ENCODE measurements at regions not wholly inside any gene's neighbourhood (a gene's known extent, or its start where the extent isn't known, plus 50 kb on each side); places are given as distances from the start of the nearest gene placed in this dataset.
A peak's percentile ranks its signal among the peaks of the same experiment; 100 is the strongest.
"Not testable (repeated sequence)": the region's sequence is repeated elsewhere in the genome, so short reads cannot be mapped to it uniquely, and the experiment has no call there.

DNA sequence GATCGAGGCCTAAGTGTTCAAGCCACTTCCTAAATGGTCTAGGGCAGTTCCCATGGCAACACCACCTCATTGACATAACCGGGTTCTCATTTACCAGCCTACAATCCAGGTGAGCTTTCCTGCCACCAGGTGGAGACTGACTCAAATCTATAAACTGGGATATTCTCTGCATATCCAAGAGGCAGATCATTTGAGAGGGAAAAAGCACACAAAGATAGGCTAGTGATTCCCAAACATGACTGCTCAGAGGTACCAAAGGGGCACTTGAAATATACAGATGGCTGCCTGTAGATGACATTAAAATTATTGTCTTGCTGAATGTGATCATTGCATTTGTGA, 141.3 kb upstream of the PROK2 start:
- H3K4me3 ChIP-seq (ENCODE audit: control insufficient read depth, low read depth, low read length) = no peak overlapping the region
- DNase-seq (ENCODE audit: low read depth) = no peak
- TF ChIP-seq, protein P1, sequence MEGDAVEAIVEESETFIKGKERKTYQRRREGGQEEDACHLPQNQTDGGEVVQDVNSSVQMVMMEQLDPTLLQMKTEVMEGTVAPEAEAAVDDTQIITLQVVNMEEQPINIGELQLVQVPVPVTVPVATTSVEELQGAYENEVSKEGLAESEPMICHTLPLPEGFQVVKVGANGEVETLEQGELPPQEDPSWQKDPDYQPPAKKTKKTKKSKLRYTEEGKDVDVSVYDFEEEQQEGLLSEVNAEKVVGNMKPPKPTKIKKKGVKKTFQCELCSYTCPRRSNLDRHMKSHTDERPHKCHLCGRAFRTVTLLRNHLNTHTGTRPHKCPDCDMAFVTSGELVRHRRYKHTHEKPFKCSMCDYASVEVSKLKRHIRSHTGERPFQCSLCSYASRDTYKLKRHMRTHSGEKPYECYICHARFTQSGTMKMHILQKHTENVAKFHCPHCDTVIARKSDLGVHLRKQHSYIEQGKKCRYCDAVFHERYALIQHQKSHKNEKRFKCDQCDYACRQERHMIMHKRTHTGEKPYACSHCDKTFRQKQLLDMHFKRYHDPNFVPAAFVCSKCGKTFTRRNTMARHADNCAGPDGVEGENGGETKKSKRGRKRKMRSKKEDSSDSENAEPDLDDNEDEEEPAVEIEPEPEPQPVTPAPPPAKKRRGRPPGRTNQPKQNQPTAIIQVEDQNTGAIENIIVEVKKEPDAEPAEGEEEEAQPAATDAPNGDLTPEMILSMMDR (IDR thresholded peaks at IDR 0.05; ENCODE audit: control insufficient read depth, insufficient read depth, low read depth, low read length, missing control alignments) = peak; percentile 18

DNA sequence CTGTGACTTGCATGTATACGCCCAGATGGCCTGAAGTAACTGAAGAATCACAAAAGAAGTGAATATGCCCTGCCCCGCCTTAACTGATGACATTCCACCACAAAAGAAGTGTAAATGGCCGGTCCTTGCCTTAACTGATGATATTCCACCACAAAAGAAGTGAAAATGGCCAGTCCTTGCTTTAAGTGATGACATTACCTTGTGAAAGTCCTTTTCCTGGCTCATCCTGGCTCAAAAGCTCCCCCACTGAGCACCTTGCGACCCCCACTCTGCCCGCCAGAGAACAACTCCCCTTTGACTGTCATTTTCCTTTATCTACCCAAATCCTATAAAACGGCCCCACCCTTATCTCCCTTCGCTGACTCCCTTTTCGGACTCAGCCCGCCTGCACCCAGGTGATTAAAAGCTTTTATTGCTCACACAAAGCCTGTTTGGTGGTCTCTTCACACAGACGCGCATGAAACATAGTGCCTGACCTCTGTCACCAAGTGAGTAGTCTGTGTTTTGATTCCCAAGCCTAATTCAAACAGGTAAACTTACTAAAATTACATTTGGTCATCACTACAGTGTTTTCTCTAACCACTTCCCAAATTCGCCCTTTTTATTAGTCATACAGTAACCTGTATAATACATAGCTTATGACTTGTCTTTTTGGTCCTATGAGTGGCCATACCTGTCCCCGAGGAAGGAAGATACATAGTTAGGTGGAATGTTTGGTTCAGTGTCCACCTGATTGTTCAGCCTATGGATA, 140.7 kb upstream of the PROK2 start:
- not testable (repeated sequence) for H3K4me3 ChIP-seq (ENCODE audit: control insufficient read depth, low read depth, low read length); DNase-seq (ENCODE audit: low read depth)

DNA sequence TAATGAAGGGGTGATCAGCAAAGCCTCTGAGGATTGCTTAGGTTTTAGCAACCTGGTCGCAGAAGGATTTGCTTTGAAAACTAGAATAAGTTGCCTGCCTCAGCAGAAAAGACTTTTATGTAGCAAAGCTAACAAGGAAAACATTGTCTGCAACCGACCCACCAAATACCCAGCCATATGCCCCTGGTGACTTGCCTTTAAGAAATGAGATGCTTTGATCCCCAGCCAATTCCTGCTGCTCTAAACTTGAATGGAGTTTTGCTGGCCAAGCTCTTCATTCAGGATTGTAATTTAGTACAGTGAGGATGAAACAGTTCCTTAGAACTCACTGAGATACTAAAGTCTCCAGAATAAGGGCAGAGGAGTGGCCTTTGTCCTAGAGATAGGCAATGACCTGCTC, 139.8 kb upstream of the PROK2 start:
- no peak overlapping the region for H3K4me3 ChIP-seq (ENCODE audit: control insufficient read depth, low read depth, low read length)
- DNase-seq (ENCODE audit: low read depth) = no peak
- TF ChIP-seq, protein P1 (IDR thresholded peaks at IDR 0.05; ENCODE audit: control insufficient read depth, insufficient read depth, low read depth, low read length, missing control alignments) = no peak

GRCh38 chr3:71921036-71921435, 136.1 kb upstream of the PROK2 start:
- no peak for DNase-seq (ENCODE audit: low read depth)
- TF ChIP-seq, protein P1 (IDR thresholded peaks at IDR 0.05; ENCODE audit: control insufficient read depth, insufficient read depth, low read depth, low read length, missing control alignments) = no peak
- H3K4me3 ChIP-seq (ENCODE audit: control insufficient read depth, low read depth, low read length) = no peak overlapping the region

GRCh38 chr3:71919572-71919971, 134.6 kb upstream of the PROK2 start:
- DNase-seq (ENCODE audit: low read depth) = no peak
- TF ChIP-seq, protein P1 (IDR thresholded peaks at IDR 0.05; ENCODE audit: control insufficient read depth, insufficient read depth, low read depth, low read length, missing control alignments) = no peak
- no peak overlapping the region for H3K4me3 ChIP-seq (ENCODE audit: control insufficient read depth, low read depth, low read length)

DNA sequence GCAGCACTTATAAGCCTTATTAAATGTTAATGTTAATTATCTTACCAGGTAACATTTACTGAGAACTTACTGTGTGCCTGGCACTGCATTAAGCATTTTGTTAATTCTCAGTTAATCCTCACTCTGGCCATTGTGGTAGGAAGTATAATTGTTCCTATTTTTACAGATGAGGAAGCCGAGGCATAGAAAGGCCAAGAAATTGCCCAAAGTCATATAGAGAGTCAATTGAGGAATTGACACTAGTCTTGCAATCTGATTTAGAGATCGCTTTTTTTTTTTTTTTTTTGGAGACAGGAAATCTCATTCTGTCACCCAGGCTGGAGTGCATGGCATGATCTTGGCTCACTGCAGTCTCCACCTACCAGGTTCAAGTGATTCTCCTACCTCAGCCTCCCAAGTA, 132.6 kb upstream of the PROK2 start:
- no peak overlapping the region for H3K4me3 ChIP-seq (ENCODE audit: control insufficient read depth, low read depth, low read length)
- TF ChIP-seq, protein P1 (IDR thresholded peaks at IDR 0.05; ENCODE audit: control insufficient read depth, insufficient read depth, low read depth, low read length, missing control alignments) = no peak
- no peak for DNase-seq (ENCODE audit: low read depth)

DNA sequence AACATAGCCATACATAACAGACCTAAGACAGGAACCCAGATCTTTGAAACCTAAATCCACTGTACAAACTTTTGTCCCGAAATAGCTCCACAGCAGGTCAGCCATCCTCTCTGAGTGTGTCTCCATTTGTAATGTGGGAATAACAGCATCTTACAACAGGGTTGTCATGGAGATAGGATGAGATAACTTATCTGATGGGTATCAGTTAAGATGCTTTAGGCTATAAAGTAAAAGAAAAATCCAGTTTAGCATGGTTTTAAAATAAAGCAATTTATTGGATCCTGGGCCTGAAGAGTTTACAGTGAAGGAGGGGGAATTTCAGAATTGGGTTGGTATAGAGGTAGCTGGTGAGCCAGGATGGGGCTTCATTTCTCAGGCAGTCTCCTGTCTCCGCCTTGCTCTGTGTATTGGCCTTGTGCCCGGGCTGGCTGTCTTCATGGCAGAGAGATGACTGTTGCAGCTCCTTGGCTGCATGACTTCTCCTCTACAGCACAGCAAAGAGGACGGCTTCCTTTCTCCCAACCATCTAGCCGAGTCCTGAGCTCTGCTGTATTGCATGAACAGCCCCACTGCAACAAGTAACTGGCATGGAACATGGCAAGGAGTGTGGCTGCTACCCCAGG, 131.9 kb upstream of the PROK2 start:
- TF ChIP-seq, protein P1 (IDR thresholded peaks at IDR 0.05; ENCODE audit: control insufficient read depth, insufficient read depth, low read depth, low read length, missing control alignments) = no peak
- H3K4me3 ChIP-seq (ENCODE audit: control insufficient read depth, low read depth, low read length) = no peak overlapping the region
- DNase-seq (ENCODE audit: low read depth) = no peak

Measured in AG09309 (cell line).